ENCODE measurements at regions not wholly inside any gene's neighbourhood (a gene's known extent, or its start where the extent isn't known, plus 50 kb on each side); places are given as distances from the start of the nearest gene placed in this dataset.

DNA sequence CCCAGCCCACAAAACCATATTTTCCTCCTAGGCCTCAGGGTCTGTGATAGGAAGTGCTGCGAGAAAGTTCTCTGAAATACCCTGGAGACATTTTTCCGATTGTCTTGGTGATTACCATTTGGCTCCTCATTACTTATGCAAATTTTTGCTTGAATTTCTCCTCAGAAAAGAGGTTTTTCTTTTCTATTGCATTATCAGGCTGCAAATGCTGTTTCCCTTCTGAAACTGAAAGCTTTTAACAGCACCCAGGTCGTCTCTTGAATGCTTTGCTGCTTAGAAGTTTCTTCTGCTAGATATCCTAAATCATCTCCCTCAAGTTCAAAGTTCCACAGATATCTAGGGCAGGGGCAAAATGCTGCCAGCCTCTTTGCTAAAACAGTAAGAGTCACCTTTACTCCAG, 434.2 kb downstream of the PCDH20 start:
- H3K4me3 ChIP-seq (ENCODE audit: low read depth, low read length) = no peak overlapping the region
- ChIA-PET CTCF (no interaction called here), POLR2A (no interaction called here)
- no peak for DNase-seq (ENCODE audit: low read depth, low spot score)
- TF ChIP-seq CTCF (IDR thresholded peaks at IDR 0.05; ENCODE audit: insufficient read depth, low read length, missing control alignments) = no peak

DNA sequence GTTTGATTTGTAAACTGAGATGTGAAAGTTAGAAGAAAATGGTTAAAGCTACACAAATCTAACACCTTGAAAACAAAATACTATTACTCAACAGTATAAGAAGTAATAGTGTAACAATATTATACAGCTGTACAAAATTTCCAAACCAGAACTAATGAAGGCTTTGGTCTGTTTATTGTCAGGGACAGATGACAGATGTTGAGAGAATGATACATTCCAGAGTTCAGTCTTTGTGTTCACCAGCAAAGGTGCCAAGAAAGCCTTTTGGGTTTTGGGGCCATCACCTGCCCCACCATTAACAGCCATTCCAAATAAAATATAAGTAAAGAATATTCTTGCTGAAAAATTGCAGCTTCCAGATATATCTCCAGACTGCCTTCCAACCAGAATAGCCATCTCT, 439.3 kb downstream of the PCDH20 start:
- H3K4me3 ChIP-seq (ENCODE audit: low read depth, low read length) = no peak overlapping the region
- ChIA-PET POLR2A (no interaction called here), CTCF (no interaction called here)
- DNase-seq (ENCODE audit: low read depth, low spot score) = no peak
- TF ChIP-seq CTCF (IDR thresholded peaks at IDR 0.05; ENCODE audit: insufficient read depth, low read length, missing control alignments) = no peak

GRCh38 chr13:60974296-60974695, 441.4 kb downstream of the PCDH20 start:
- POLR2A ChIA-PET = no interaction called here
- no peak for TF ChIP-seq CTCF (IDR thresholded peaks at IDR 0.05; ENCODE audit: insufficient read depth, low read length, missing control alignments)
- CTCF ChIA-PET = no interaction called here
- DNase-seq (ENCODE audit: low read depth, low spot score) = no peak
- no peak overlapping the region for H3K4me3 ChIP-seq (ENCODE audit: low read depth, low read length)

DNA sequence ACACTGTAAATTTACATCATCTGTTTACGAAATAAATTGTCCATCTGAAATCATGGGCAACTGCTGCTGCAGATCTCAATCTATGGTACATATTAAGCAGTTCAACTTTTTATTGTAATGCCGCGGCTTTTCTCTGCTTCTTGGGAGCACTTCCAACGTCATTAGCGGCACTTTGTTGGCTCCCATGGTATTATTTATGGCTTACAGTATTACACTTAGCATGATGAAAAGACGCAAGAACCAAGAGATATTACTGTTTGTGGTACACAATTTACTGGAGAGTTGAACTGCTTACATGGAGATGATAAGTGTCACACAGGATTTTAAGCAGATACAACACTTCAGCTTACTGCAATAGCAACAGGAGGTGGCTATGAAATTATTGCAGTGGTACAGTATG, 442.1 kb downstream of the PCDH20 start:
- no peak overlapping the region for H3K4me3 ChIP-seq (ENCODE audit: low read depth, low read length)
- TF ChIP-seq CTCF (IDR thresholded peaks at IDR 0.05; ENCODE audit: insufficient read depth, low read length, missing control alignments) = no peak
- no peak for DNase-seq (ENCODE audit: low read depth, low spot score)
- CTCF ChIA-PET = no interaction called here
- POLR2A ChIA-PET = no interaction called here

- TF ChIP-seq CTCF (IDR thresholded peaks at IDR 0.05; ENCODE audit: insufficient read depth, low read length, missing control alignments) = no peak
- ChIA-PET POLR2A (no interaction called here), CTCF (no interaction called here)
- DNase-seq (ENCODE audit: low read depth, low spot score) = no peak
- no peak overlapping the region for H3K4me3 ChIP-seq (ENCODE audit: low read depth, low read length)
Measured at GRCh38 chr13:60970736-60971135, 444.9 kb downstream of the PCDH20 start.

GRCh38 chr13:60969656-60970055, 446.0 kb downstream of the PCDH20 start:
- no peak overlapping the region for H3K4me3 ChIP-seq (ENCODE audit: low read depth, low read length)
- DNase-seq (ENCODE audit: low read depth, low spot score) = no peak
- POLR2A ChIA-PET = no interaction called here
- CTCF ChIA-PET = no interaction called here
- TF ChIP-seq CTCF (IDR thresholded peaks at IDR 0.05; ENCODE audit: insufficient read depth, low read length, missing control alignments) = no peak

Data from AG04449 (cell line).